ENCODE measurements at regions not wholly inside any gene's neighbourhood (a gene's known extent, or its start where the extent isn't known, plus 50 kb on each side); places are given as distances from the start of the nearest gene placed in this dataset.

GRCh38 chr11:39965701-39966100 is 1493.8 kb downstream of the LRRC4C start:
- Mint-ChIP-seq H3K27me3 (no peaks in the 10 kb centered on the region), H3K4me3 (no peak overlapping the region), H3K27ac (no peak overlapping the region), H3K9me3 (peaks cover 4% of the 10 kb centered on the region), H3K36me3 (no peaks in the 10 kb centered on the region), H3K4me1 (ENCODE audit: unreplicated experiment) (no peaks in the 10 kb centered on the region)
- no peak for TF ChIP-seq CTCF (conservative IDR thresholded peaks at IDR 0.05)
- DNase-seq (ENCODE audit: extremely low spot score, unreplicated experiment): no peak

- no peaks in the 10 kb centered on the region for H3K36me3 Mint-ChIP-seq
These were observed 1499.2 kb downstream of the LRRC4C start for GRCh38 chr11:39960206-39960605.

GRCh38 chr11:39932966-39933365 is 1526.5 kb downstream of the LRRC4C start:
- no peak for DNase-seq (ENCODE audit: extremely low spot score, unreplicated experiment)
- H3K9me3 Mint-ChIP-seq: peaks cover 8% of the 10 kb centered on the region
- no peaks in the 10 kb centered on the region for H3K27me3 Mint-ChIP-seq
- H3K27ac Mint-ChIP-seq: no peak overlapping the region
- no peaks in the 10 kb centered on the region for H3K36me3 Mint-ChIP-seq
- no peaks in the 10 kb centered on the region for H3K4me1 Mint-ChIP-seq (ENCODE audit: unreplicated experiment)
- H3K4me3 Mint-ChIP-seq: no peak overlapping the region
- TF ChIP-seq CTCF (conservative IDR thresholded peaks at IDR 0.05): no peak

More at GRCh38 chr11:39960206-39960605, 1499.2 kb downstream of the LRRC4C start:
- Mint-ChIP-seq H3K27me3 (no peaks in the 10 kb centered on the region), H3K4me3 (no peak overlapping the region), H3K9me3 (peaks cover 5% of the 10 kb centered on the region), H3K27ac (no peak overlapping the region), H3K4me1 (ENCODE audit: unreplicated experiment) (no peaks in the 10 kb centered on the region)
- DNase-seq (ENCODE audit: extremely low spot score, unreplicated experiment): no peak
- TF ChIP-seq CTCF (conservative IDR thresholded peaks at IDR 0.05): no peak

GRCh38 chr11:39917256-39917655 is 1542.2 kb downstream of the LRRC4C start:
- H3K9me3 Mint-ChIP-seq: peaks cover 4% of the 10 kb centered on the region

GRCh38 chr11:39910087-39910486 is 1549.4 kb downstream of the LRRC4C start:
- no peak for DNase-seq (ENCODE audit: extremely low spot score, unreplicated experiment)
- no peak overlapping the region for H3K4me3 Mint-ChIP-seq
- H3K4me1 Mint-ChIP-seq (ENCODE audit: unreplicated experiment): no peaks in the 10 kb centered on the region
- no peaks in the 10 kb centered on the region for H3K36me3 Mint-ChIP-seq
- no peaks in the 10 kb centered on the region for H3K27me3 Mint-ChIP-seq
- no peaks in the 10 kb centered on the region for H3K9me3 Mint-ChIP-seq
- no peak overlapping the region for H3K27ac Mint-ChIP-seq
- no peak for TF ChIP-seq CTCF (conservative IDR thresholded peaks at IDR 0.05)

More at GRCh38 chr11:39917256-39917655, 1542.2 kb downstream of the LRRC4C start:
- TF ChIP-seq CTCF (conservative IDR thresholded peaks at IDR 0.05): no peak
- Mint-ChIP-seq H3K27ac (no peak overlapping the region), H3K36me3 (peaks cover 3% of the 10 kb centered on the region), H3K4me1 (ENCODE audit: unreplicated experiment) (no peaks in the 10 kb centered on the region), H3K4me3 (no peak overlapping the region), H3K27me3 (no peaks in the 10 kb centered on the region)
- no peak for DNase-seq (ENCODE audit: extremely low spot score, unreplicated experiment)

GRCh38 chr11:39860931-39861330 is 1598.5 kb downstream of the LRRC4C start:
- H3K9me3 Mint-ChIP-seq: peaks cover 4% of the 10 kb centered on the region
- no peak for DNase-seq (ENCODE audit: extremely low spot score, unreplicated experiment)
- TF ChIP-seq CTCF (conservative IDR thresholded peaks at IDR 0.05): no peak
- H3K27ac Mint-ChIP-seq: no peak overlapping the region
- H3K36me3 Mint-ChIP-seq: no peaks in the 10 kb centered on the region
- H3K4me3 Mint-ChIP-seq: no peak overlapping the region
- no peaks in the 10 kb centered on the region for H3K27me3 Mint-ChIP-seq
- H3K4me1 Mint-ChIP-seq (ENCODE audit: unreplicated experiment): no peaks in the 10 kb centered on the region
